ENCODE measurements at regions not wholly inside any gene's neighbourhood (a gene's known extent, or its start where the extent isn't known, plus 50 kb on each side); places are given as distances from the start of the nearest gene placed in this dataset.

DNA sequence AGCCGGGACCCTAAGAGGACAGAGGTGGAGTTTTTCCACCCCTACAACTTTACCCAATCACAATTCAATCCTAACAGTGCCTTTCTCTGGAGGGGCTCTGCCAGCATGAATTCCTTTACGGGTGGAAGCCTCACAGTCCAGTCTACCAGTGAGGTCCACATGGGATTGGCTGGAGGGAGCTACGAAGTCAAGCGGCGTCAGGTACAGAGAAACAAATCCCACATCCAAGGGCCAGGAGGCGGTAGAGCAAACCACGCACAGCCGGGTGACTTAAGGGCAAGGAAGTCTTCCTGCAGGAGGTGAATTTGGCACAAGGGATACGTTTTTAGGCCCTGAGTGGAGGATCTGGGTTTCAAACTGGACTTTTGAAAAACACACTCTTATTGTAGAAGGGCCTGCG, 199.6 kb downstream of the UQCRFS1 start:
- no peak for DNase-seq (ENCODE audit: low spot score)

GRCh38 chr19:29012457-29012856, 200.5 kb downstream of the UQCRFS1 start:
- no peak for DNase-seq (ENCODE audit: low spot score)

DNA sequence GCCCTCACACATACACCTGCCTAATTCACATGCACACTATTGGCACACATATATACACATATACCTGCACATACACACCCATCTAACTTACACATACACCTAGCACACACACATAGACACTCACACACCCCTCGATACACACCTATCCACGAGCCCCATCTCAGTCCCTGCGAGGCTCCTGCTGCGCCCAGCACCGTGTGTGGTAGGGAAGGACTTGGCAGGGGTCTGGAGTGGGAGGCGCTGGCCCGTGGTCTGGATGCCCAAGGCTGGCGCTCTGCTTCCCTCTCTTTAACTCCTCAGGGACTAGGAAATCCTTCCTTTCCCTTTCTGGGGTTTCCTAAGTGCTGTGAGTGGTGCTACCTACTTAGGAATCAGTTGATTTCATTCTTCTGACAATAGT, 202.7 kb downstream of the UQCRFS1 start:
- DNase-seq (ENCODE audit: low spot score): no peak

- DNase-seq (ENCODE audit: low spot score): peak; percentile 83
These were observed 206.8 kb downstream of the UQCRFS1 start for GRCh38 chr19:29006057-29006735.

DNA sequence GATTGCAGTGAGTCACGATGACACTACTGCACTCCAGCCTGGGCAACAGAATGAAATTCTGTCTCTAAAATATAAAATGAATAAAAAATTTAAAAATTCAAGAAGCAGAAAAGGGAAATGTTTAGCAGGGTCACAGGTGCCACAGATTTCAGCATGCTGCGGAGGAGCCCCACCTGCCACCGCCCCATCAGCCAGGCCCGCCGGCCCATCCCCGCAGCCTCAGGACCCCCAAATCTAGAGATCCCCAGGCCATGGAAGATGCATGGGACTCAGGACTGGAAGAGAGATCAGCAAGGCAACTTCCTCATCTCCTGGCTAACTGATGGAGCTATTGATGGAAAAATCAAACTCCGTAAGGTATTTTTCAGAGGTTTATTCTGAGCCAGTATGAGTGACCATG, 208.2 kb downstream of the UQCRFS1 start:
- no peak for DNase-seq (ENCODE audit: low spot score)

GRCh38 chr19:29003641-29004409, 209.1 kb downstream of the UQCRFS1 start:
- peak; percentile 25 for DNase-seq (ENCODE audit: low spot score)

GRCh38 chr19:29002336-29002735, 210.6 kb downstream of the UQCRFS1 start:
- no peak for DNase-seq (ENCODE audit: low spot score)

- peak; percentile 76 for DNase-seq (ENCODE audit: low spot score)
These were observed 211.2 kb downstream of the UQCRFS1 start for GRCh38 chr19:29001597-29002245.

DNA sequence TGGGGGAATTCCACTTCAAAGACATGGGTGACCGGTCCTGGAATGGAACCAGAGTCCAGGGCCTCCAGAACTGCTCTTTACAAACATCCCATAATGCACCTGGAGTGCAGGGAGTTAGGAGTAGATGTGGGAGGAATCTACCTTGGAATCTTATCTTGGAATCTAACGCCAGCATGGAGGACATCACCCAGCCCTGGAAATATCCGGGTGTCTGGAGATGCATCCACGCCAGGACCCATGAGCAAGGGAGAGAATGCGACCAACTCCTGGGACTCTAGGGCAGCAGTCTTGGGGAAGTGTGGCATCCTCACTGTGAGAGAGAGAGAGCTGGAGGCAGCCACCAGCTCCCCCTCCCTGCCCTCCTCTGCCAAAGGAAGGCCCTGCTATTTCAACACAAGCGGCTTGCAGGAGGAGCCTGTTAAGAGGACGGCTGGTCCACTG, 211.8 kb downstream of the UQCRFS1 start:
- peak; percentile 88 for DNase-seq (ENCODE audit: low spot score)

GRCh38 chr19:28999724-29000433, 213.1 kb downstream of the UQCRFS1 start:
- DNase-seq (ENCODE audit: low spot score): no peak

DNA sequence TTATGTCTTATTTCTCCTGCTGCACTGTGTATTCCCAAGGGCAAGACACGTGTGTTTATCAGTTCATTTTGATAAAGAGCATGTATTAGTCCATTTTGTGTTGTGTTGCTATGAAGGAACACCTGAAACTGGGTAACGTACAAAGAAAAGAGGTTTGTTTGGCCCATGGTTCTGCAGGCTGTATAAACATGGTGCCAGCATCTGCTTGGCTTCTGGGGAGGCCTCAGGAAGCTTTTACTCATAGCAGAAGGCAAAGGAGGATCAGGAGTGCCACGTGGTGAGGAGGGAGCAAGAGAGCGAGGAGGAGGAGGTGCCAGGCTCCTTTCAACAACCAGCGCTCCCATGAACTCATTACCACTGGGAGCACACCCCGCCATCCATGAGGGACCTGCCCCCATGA, 214.0 kb downstream of the UQCRFS1 start:
- no peak for DNase-seq (ENCODE audit: low spot score)

- DNase-seq (ENCODE audit: low spot score): peak; percentile 97
These were observed 215.1 kb downstream of the UQCRFS1 start for GRCh38 chr19:28997866-28998265.

- peak; percentile 52 for DNase-seq (ENCODE audit: low spot score)
These were observed 222.4 kb downstream of the UQCRFS1 start for GRCh38 chr19:28990522-28990921.

- DNase-seq (ENCODE audit: low spot score): no peak
These were observed 223.2 kb downstream of the UQCRFS1 start for GRCh38 chr19:28989739-28990138.

GRCh38 chr19:28988066-28988465, 224.9 kb downstream of the UQCRFS1 start:
- no peak for DNase-seq (ENCODE audit: low spot score)

- DNase-seq (ENCODE audit: low spot score): no peak
These were observed 225.8 kb downstream of the UQCRFS1 start for GRCh38 chr19:28987177-28987576.

DNA sequence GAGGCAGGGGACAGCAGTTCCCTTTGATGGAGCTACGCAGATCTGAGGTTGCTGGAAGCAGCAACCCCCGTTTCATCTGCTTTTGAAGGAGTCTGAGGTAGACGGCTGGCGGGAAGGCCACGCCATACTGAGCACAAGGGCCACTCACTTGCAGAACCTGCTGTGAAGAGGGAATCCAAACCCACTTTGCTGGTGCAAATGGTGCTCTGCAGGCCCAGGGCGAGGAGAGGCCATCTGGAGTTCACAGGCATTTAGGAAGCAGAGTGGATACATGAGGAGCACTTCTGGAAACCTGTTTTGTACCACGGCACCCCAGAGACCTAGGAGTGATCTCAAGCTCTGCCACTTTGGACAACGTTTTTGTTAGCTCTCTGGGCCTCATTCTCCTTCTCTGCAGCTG, 227.8 kb downstream of the UQCRFS1 start:
- no peak for DNase-seq (ENCODE audit: low spot score)

GRCh38 chr19:28984315-28984714, 228.6 kb downstream of the UQCRFS1 start:
- no peak for DNase-seq (ENCODE audit: low spot score)

DNA sequence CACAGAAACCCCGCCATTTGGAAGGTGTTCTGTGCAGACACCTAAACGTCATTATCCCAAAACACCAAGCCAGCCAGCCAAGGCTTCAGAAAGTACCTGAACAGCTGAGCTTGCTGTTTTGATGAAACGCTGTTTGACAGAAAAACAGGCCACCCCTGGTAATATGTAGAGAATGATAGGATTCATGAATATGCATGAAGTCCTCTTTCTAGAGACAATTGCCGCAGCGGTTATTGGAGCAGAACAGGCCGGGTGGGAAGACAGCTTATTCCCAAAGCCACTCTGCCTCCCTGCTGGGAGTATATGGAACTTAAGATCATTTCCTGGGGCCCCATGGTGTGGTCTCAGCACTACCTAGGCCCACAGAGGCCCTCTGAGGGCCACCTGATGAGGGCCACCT, 229.5 kb downstream of the UQCRFS1 start:
- no peak for DNase-seq (ENCODE audit: low spot score)

DNA sequence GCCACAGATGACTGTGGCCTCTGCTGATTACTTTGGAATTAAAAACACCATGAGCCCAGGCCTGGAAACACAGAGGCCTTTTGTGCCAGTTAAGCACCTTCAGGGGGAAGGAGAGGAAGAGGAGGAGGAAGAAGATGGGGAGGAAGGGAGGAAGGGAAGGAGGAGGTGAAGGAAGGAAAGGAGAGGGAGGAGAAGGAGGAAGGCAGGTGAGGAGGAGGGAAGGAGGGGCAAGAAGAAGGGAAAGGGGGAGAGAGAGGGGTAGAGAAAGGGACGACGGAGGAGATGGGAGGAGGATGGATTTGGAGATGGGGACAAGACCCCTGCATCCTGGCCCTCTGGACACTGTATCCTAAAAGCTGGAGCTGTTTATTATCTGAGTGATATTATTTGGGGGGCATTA, 231.0 kb downstream of the UQCRFS1 start:
- no peak for DNase-seq (ENCODE audit: low spot score)

- DNase-seq (ENCODE audit: low spot score): peak; percentile 30
These were observed 231.4 kb downstream of the UQCRFS1 start for GRCh38 chr19:28981518-28981917.

DNA sequence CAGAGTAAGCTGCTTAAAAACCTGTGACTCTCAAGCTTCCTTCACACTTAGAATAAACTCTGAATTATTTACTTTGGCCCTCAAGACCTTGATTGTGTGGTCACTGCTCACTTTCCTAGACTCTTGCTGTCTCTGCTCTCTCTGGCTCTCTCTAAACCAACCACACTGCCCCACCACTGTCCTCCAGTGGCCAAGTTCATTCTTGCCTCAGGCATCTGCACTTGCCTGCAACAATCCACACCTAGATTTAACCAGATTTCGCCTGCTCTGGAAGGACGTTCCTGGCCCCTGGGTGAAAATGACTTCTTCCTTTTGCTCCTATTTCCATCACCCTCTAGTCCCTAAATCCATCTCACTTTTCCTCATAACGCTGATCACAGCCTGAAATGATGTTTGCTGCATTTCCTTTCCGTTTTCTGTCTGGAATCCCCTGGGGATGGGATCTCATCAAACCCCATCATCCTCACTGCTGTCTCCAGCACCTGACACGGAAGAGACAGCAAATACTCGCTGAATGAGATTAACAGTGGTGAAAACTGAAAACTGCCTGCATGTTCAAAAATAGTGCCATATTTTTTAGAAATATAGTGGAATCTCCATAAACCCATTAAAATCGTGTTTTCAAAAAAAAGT, 232.6 kb downstream of the UQCRFS1 start:
- peak; percentile 77 for DNase-seq (ENCODE audit: low spot score)

All from kidney tubule cell (primary cell).